ENCODE measurements at regions not wholly inside any gene's neighbourhood (a gene's known extent, or its start where the extent isn't known, plus 50 kb on each side); places are given as distances from the start of the nearest gene placed in this dataset.

DNA sequence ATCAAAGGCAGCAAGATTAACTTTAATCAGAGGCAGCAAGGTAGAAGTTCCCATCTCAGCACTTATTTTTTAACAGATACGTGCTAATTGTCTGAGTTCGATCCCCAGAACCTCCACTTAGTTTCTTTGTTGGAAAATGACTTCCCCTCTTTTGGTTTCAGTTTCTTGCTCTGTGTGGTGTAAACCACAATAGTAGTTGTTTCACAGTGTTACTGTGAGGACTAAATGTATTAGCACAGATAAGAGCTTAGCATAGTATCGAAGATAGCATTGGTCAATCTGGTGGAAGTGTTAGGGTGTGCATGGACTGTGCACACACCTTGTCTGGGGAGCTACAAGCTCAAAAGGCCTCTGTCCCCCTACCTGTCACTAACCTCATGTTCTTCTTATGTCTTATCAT is 988.3 kb upstream of the GYPC start:
- intact Hi-C loops (cut with DNase I) = no loop called here
- Histone ChIP-seq H3K9me3 (ENCODE audit: control insufficient read depth, low read length) (no peaks in the 10 kb centered on the region), H3K27me3 (ENCODE audit: control insufficient read depth, insufficient read depth) (no peaks in the 10 kb centered on the region), H3K27ac (ENCODE audit: low read length) (no peak overlapping the region), H3K4me1 (ENCODE audit: control insufficient read depth, insufficient read depth, low read length) (no peaks in the 10 kb centered on the region), H3K4me3 (ENCODE audit: low read length) (no peak overlapping the region)
- no peak for DNase-seq
- no peak for ATAC-seq
- 75% methylated on average over 3 of the region's 3 CpGs for WGBS

- Histone ChIP-seq H3K27me3 (ENCODE audit: control insufficient read depth, insufficient read depth) (no peaks in the 10 kb centered on the region), H3K27ac (ENCODE audit: low read length) (no peak overlapping the region), H3K4me3 (ENCODE audit: low read length) (no peak overlapping the region), H3K9me3 (ENCODE audit: control insufficient read depth, low read length) (no peaks in the 10 kb centered on the region), H3K4me1 (ENCODE audit: control insufficient read depth, insufficient read depth, low read length) (no peaks in the 10 kb centered on the region)
- WGBS = 66% methylated on average over 4 of the region's 4 CpGs
- intact Hi-C loops (cut with DNase I) = no loop called here
- ATAC-seq (no peak), DNase-seq (no peak)
Observed at GRCh38 chr2:125679903-125680302, 976.1 kb upstream of the GYPC start.

DNA sequence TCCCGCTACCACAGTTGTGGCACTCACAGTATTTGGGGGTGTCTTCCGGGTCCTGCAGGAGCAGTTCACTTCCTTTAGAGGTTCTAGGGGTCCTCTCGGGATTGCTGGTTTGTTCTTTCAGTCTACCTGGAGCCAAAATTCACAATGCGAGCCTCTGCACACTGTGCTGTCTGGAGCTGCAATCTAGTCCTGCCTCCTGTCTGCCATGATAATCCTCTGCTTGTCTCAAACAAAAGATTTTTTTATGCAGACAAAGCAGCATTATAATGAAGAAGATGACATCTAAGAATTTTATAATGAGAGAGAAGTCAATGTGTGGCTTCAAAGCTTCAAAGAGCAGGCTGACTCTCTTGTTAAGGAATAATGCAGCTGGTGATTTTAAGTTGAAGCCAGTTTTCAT is 975.1 kb upstream of the GYPC start:
- no peaks in the 10 kb centered on the region for H3K9me3 ChIP-seq (ENCODE audit: control insufficient read depth, low read length)
- H3K4me3 ChIP-seq (ENCODE audit: low read length) = no peak overlapping the region
- intact Hi-C loops (cut with DNase I) = no loop called here
- no peak overlapping the region for H3K27ac ChIP-seq (ENCODE audit: low read length)
- ATAC-seq (no peak), DNase-seq (no peak)
- no peaks in the 10 kb centered on the region for H3K4me1 ChIP-seq (ENCODE audit: control insufficient read depth, insufficient read depth, low read length)
- no peaks in the 10 kb centered on the region for H3K27me3 ChIP-seq (ENCODE audit: control insufficient read depth, insufficient read depth)
- WGBS = 80% methylated on average over 4 of the region's 4 CpGs

GRCh38 chr2:125681576-125681975 is 974.4 kb upstream of the GYPC start:
- no peak overlapping the region for H3K4me3 ChIP-seq (ENCODE audit: low read length)
- intact Hi-C loops (cut with DNase I) = no loop called here
- 68% methylated on average over 1 of the region's 1 CpG for WGBS
- no peaks in the 10 kb centered on the region for H3K4me1 ChIP-seq (ENCODE audit: control insufficient read depth, insufficient read depth, low read length)
- DNase-seq (no peak), ATAC-seq (no peak)
- H3K9me3 ChIP-seq (ENCODE audit: control insufficient read depth, low read length) = no peaks in the 10 kb centered on the region
- H3K27ac ChIP-seq (ENCODE audit: low read length) = no peak overlapping the region
- no peaks in the 10 kb centered on the region for H3K27me3 ChIP-seq (ENCODE audit: control insufficient read depth, insufficient read depth)

DNA sequence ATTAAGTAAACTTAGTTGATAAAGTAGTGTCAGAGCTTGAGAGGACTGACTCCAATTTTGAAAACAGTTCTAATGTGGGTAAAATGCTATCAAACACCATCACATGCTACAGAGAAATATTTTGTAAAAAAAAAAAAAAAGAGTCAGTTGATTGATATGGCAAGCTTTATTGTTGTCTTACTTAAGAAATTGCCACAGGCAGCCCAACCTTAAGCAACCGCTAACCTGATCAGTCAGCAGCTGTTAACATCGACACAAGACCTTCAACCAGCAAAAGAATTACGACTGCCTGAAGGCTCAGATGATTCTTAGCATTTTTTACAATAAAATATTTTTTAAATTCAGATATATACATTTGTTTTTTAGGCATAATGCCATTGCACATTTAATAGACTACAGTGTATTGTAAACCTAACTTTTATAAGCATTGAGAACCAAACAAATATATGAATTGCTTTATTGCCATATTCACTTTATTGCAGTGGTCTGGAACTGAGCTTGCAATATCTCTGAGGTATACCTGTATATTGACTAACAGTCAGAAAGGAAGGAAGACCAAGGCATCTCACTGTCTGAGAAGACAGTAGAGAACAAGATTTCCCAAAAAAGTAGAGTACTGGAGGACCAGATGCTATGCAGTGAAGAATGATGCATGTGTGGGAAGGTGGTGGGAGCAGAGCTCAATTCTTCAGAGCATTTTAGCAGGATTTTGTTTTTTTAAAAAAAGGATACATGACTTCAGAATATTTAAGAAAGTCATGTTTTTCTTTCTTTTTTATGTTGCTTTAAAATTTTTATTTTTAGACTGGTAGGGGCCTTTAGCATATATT is 973.8 kb upstream of the GYPC start:
- DNase-seq (no peak), ATAC-seq (no peak)
- 83% methylated on average over 3 of the region's 3 CpGs for WGBS
- no peaks in the 10 kb centered on the region for H3K9me3 ChIP-seq (ENCODE audit: control insufficient read depth, low read length)
- H3K27me3 ChIP-seq (ENCODE audit: control insufficient read depth, insufficient read depth) = no peaks in the 10 kb centered on the region
- H3K27ac ChIP-seq (ENCODE audit: low read length) = no peak overlapping the region
- H3K4me3 ChIP-seq (ENCODE audit: low read length) = no peak overlapping the region
- H3K4me1 ChIP-seq (ENCODE audit: control insufficient read depth, insufficient read depth, low read length) = no peaks in the 10 kb centered on the region
- intact Hi-C loops (cut with DNase I) = no loop called here

GRCh38 chr2:125684256-125684655 is 971.7 kb upstream of the GYPC start:
- no peak for ATAC-seq
- intact Hi-C loops (cut with DNase I) = no loop called here
- Histone ChIP-seq H3K27me3 (ENCODE audit: control insufficient read depth, insufficient read depth) (no peaks in the 10 kb centered on the region), H3K4me3 (ENCODE audit: low read length) (no peak overlapping the region), H3K9me3 (ENCODE audit: control insufficient read depth, low read length) (no peaks in the 10 kb centered on the region), H3K27ac (ENCODE audit: low read length) (no peak overlapping the region), H3K4me1 (ENCODE audit: control insufficient read depth, insufficient read depth, low read length) (no peaks in the 10 kb centered on the region)
- WGBS = 75% methylated on average over 2 of the region's 2 CpGs
- no peak for DNase-seq

DNA sequence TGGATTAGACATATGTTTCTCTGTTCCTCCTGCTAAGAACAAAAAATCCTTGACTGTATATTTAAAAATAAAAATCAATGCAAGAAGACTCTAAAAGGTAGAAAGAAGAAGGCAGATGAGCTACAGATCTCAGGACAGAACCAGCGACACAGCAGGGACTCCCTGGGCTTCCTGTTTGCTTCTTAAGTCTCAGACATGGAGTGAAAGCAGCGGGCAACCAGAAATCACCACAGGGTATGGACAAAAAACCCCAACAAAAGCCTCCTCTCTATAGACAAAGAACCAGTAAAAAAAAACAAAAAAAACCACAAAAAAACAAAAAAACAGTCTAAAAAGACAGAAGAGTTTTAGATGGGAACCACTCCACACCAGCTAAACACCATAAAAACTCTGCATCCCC is 971.0 kb upstream of the GYPC start:
- 71% methylated on average over 2 of the region's 2 CpGs for WGBS
- Histone ChIP-seq H3K27me3 (ENCODE audit: control insufficient read depth, insufficient read depth) (no peaks in the 10 kb centered on the region), H3K4me1 (ENCODE audit: control insufficient read depth, insufficient read depth, low read length) (no peaks in the 10 kb centered on the region), H3K4me3 (ENCODE audit: low read length) (no peak overlapping the region), H3K27ac (ENCODE audit: low read length) (no peak overlapping the region), H3K9me3 (ENCODE audit: control insufficient read depth, low read length) (no peaks in the 10 kb centered on the region)
- intact Hi-C loops (cut with DNase I) = no loop called here
- ATAC-seq = no peak
- DNase-seq = no peak

DNA sequence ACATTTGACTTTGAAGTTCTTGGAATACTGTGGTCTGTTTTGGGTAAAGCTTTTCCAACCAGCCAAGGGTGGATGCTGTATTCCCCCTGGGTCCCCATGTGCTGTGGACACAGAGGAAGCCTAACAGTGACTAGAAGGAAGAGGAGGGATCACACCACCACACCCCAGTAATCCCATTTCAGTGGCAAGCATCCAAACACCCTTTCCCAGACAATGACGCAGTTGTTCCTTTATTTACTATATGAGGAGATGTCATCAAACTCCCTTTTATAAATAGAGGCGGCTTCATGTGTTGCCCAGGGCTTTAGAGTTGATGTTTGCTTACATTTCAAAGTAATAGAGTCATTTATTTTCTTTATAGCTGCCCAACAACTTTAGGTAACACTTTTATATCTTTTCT is 959.4 kb upstream of the GYPC start:
- intact Hi-C loops (cut with DNase I) = no loop called here
- WGBS = 58% methylated on average over 2 of the region's 2 CpGs
- Histone ChIP-seq H3K4me1 (ENCODE audit: control insufficient read depth, insufficient read depth, low read length) (no peaks in the 10 kb centered on the region), H3K9me3 (ENCODE audit: control insufficient read depth, low read length) (no peaks in the 10 kb centered on the region), H3K4me3 (ENCODE audit: low read length) (no peak overlapping the region), H3K27me3 (ENCODE audit: control insufficient read depth, insufficient read depth) (no peaks in the 10 kb centered on the region), H3K27ac (ENCODE audit: low read length) (no peak overlapping the region)
- DNase-seq (no peak), ATAC-seq (no peak)

DNA sequence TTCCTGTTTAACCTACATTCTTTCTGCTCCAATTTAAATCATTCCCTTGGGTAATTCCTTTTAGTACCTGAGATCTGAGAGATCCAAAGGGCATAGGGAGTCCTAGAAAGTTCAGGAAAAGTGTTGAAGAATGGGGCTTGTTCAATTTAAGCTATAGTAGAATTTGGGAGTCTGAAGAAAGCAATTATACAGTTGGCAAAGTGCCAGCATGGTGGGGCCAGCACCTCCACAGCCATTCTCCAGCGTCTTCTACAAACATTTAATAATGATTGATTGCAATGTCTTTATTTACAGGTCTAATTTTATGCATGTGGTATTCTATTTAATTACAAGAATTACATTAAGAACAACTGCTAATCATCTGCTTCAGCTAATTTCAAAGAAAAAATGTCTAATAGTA is 957.7 kb upstream of the GYPC start:
- H3K9me3 ChIP-seq (ENCODE audit: control insufficient read depth, low read length) = no peaks in the 10 kb centered on the region
- ATAC-seq (no peak), DNase-seq (no peak)
- intact Hi-C loops (cut with DNase I) = no loop called here
- WGBS = 77% methylated on average over 1 of the region's 1 CpG
- no peak overlapping the region for H3K27ac ChIP-seq (ENCODE audit: low read length)
- H3K4me1 ChIP-seq (ENCODE audit: control insufficient read depth, insufficient read depth, low read length) = no peaks in the 10 kb centered on the region
- no peaks in the 10 kb centered on the region for H3K27me3 ChIP-seq (ENCODE audit: control insufficient read depth, insufficient read depth)
- H3K4me3 ChIP-seq (ENCODE audit: low read length) = no peak overlapping the region

GRCh38 chr2:125701070-125701469 is 954.9 kb upstream of the GYPC start:
- H3K27me3 ChIP-seq (ENCODE audit: control insufficient read depth, insufficient read depth) = no peaks in the 10 kb centered on the region
- H3K4me1 ChIP-seq (ENCODE audit: control insufficient read depth, insufficient read depth, low read length) = no peaks in the 10 kb centered on the region
- intact Hi-C loops (cut with DNase I) = no loop called here
- WGBS = 90% methylated on average over 2 of the region's 2 CpGs
- no peak overlapping the region for H3K27ac ChIP-seq (ENCODE audit: low read length)
- no peak overlapping the region for H3K4me3 ChIP-seq (ENCODE audit: low read length)
- H3K9me3 ChIP-seq (ENCODE audit: control insufficient read depth, low read length) = no peaks in the 10 kb centered on the region
- no peak for ATAC-seq
- no peak for DNase-seq

GRCh38 chr2:125707611-125708010 is 948.3 kb upstream of the GYPC start:
- WGBS = 64% methylated on average over 1 of the region's 1 CpG

GRCh38 chr2:125710561-125710960 is 945.4 kb upstream of the GYPC start:
- no peak for DNase-seq
- Histone ChIP-seq H3K27me3 (ENCODE audit: control insufficient read depth, insufficient read depth) (no peaks in the 10 kb centered on the region), H3K9me3 (ENCODE audit: control insufficient read depth, low read length) (no peaks in the 10 kb centered on the region), H3K27ac (ENCODE audit: low read length) (no peak overlapping the region), H3K4me3 (ENCODE audit: low read length) (no peak overlapping the region), H3K4me1 (ENCODE audit: control insufficient read depth, insufficient read depth, low read length) (no peaks in the 10 kb centered on the region)
- ATAC-seq = no peak
- WGBS = 63% methylated on average over 6 of the region's 6 CpGs
- intact Hi-C loops (cut with DNase I) = no loop called here

More at GRCh38 chr2:125707611-125708010, 948.3 kb upstream of the GYPC start:
- ATAC-seq = no peak
- H3K27me3 ChIP-seq (ENCODE audit: control insufficient read depth, insufficient read depth) = no peaks in the 10 kb centered on the region
- no peak overlapping the region for H3K27ac ChIP-seq (ENCODE audit: low read length)
- DNase-seq = no peak
- H3K4me1 ChIP-seq (ENCODE audit: control insufficient read depth, insufficient read depth, low read length) = no peaks in the 10 kb centered on the region
- no peak overlapping the region for H3K4me3 ChIP-seq (ENCODE audit: low read length)
- intact Hi-C loops (cut with DNase I) = no loop called here
- H3K9me3 ChIP-seq (ENCODE audit: control insufficient read depth, low read length) = no peaks in the 10 kb centered on the region
